HT1080 (cell line): ENCODE measurements at regions not wholly inside any gene's neighbourhood (a gene's known extent, or its start where the extent isn't known, plus 50 kb on each side); places are given as distances from the start of the nearest gene placed in this dataset. TPM values are rescaled to one million over a fixed set of nuclear protein-coding genes. Genes with fewer than 3 reads are reported as not detected.

ENCODE experiments used
- DNase-seq: peaks from one replicate; pipeline ENCODE4 v3.0.0-alpha.2; 2015; ENCODE audit warnings: low read depth
- small RNA-seq: library from RNA; depleted of rRNA; stranded (forward); fragments of <200 nt; gene quantifications from one replicate; pipeline ENCODE3, GENCODE V24; 2014

DNA sequence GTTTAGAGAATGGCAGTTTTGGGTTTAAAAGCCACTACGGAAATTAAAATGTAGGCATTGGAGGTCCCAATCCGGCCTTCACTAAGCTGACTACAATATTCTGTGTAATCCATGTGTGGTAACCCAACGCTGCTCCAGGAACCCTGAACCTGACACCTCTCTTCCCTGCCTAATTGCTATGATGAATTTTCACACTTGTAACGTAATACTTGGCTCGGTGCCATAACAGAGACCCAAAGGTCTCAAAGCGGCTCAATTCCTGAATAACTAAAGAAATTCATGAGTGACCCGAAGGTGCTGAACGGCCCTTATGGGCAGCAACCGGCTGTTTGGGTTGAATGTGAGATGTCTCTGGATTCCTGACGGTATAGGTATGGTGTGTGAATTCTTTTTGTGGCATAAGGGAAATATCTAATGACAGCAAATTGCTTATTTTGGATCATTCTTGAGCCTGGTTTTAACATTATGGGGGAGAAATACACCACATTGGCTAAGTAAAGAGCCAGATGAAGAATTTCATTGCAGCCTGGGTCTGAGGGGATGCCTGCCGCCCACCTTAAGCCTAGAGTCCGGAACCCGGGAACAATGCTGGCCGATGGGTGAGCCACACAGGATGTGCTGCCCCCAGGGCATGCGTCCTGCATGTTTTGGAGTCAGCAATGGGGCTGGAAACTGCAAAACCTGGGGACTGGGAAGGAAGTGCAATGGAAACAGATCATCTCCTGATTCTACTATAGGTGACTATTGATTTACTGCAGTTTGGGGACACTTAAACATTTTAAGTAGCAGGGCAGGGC lies 69.7 kb upstream of the FZD8 start:
- no peak for DNase-seq

DNA sequence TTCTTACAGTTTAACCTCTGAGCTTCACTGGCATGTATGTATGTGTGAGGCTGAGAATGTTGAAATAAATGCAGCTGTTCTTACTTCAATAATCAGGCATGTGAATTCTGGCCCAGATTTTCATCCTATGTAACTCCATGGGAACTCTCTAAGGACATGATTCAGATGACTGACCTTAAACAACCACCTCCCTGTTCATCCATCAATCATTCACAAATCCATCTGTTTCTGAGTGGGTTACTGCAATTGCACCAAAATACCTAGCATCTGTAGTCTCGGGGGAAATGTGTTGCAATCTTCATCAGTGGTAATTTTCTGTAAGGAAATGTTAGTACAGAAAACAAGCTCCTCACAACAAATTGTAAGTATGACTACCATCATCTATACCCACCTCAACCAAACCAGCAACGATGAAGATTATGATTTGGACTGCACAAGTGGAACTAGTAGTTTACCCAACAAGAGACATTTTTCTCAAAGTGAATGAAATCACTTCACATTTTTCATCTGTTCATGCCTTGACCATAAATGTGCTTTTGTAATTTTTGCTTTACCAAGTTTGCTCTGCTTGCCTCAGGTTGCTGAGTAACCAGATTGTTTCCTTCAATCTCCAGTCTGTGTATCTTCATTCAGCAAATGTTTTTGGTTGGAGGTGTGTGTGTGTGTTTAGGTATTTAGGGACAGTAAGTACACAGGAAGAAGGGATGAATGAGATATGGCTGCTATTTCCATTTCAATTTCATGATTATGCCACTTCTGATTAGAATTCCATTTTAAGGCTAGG lies 65.7 kb upstream of the FZD8 start:
- DNase-seq, result no peak

DNA sequence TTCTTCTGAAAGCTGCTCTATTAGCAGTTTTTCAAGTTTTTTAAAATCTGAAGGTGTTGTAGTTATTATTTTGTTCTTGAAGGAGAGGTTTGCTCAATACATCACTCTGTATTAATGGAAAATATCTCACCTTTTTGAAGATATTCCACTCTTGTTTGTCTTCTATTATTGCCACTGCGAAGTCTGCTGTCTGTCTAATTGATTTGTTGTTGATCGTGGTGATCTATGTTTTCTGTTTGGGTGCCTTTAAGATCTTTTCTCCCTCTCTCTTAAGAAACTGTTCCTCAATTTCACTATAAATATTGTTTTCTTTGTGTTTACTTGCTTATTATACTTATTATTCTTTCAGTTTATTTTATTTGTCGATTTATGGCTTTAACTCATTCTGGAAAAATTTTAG lies 64.9 kb upstream of the FZD8 start:
- no peak for DNase-seq

DNA sequence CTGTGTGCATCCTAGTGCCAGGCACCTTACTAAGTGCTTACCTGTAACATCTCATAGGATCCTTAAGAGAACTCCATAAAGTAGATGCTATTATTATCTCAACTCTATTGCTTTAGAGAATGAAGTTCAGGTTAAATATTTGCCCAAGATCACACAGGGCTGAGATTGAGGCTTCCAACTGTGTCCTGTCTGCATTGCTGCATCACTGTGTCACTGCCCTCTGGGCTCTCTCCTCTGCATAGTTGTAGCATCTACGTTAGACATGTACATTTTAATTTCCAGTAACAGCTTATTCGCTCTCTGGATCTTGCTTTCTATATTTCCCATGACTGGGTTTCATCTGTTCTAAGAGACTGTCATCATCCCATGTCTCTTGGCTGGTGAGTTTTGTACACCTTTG lies 63.6 kb upstream of the FZD8 start:
- DNase-seq, result no peak

DNA sequence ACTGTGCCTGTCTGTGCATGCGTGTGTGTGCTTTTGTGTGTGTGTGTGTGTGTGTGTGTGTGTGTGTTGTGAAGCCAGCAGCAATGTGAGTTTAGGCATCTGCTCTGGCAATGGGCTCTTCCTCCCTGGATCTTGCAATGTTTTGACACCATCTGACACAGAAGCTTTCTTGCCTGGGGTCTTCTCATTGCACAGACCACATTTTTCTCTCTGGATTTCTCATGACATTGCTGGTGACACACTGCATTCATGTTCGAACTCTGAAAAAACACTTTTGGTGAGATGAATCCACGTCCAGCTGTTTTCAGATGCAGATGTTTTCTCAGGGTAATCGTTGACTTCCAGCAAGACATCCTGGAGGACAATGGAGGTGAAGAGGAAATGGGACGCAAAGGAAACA lies 63.0 kb upstream of the FZD8 start:
- DNase-seq, result no peak

DNA sequence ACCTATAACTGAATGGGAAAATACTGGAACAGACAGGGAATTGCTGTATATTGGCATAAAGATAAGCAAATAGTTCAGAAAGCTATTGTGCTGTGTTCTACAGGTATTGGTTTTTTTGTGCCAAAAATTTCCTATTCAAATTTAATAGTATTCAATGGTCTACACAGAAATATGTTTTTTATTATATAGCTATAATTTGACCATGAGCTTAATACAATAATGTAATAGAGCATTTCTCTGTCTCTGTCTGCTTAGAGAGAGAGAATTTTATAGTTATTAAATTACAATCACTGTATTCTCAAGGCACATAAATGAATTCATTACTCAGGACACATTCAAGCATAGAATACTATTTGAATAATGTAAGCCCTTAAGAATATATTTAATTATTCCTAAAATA lies 62.3 kb upstream of the FZD8 start:
- DNase-seq, result no peak

DNA sequence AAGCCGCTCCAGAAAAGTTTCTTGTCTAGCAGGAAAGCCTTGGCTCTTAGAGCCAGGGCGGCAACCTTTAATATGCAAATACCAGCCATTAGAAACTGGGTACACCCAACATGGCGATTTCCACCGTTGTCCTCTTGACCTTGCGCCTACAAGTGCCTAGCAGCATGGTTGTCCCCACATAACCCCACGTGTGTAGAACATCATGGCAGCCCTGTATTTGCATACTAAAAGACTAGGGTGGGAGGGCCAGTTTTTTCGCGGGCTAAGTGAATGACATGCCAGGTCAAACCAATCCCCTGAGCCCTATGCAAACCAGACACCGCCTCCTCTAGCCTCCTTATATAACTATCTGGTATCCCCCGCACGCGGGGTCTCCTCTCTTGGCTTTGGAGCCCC lies 58.4 kb upstream of the FZD8 start:
- no peak for DNase-seq

DNA sequence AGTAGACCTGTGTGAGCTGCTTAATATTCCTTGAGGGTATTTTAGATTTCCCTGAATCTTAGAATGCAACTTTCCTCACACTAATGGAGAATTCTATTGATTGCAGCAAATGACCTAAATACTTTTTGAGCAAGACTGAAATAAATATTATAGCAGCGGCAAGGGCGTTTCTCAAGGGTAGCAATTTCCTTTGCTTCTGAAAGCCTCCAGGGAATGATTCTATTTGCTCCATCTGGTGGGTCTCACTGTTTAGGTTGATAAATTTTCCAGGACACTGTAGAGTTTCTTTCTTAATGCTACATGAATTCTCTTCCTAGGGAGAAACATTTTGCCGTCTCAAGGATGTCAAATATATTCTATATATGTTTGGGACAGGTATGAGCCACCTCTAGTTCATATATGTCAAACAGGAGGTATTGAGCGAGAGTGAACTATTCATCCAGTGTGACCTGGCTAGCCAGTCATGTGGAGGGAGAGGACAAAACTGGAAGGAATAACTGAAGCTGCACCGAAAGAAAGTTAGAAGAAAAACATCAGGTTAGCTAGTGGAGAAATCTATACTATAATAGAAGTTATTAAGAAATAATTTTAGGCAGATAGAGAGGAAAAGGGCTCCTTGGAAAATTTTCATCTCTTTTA lies 57.9 kb upstream of the FZD8 start:
- DNase-seq, result no peak

DNA sequence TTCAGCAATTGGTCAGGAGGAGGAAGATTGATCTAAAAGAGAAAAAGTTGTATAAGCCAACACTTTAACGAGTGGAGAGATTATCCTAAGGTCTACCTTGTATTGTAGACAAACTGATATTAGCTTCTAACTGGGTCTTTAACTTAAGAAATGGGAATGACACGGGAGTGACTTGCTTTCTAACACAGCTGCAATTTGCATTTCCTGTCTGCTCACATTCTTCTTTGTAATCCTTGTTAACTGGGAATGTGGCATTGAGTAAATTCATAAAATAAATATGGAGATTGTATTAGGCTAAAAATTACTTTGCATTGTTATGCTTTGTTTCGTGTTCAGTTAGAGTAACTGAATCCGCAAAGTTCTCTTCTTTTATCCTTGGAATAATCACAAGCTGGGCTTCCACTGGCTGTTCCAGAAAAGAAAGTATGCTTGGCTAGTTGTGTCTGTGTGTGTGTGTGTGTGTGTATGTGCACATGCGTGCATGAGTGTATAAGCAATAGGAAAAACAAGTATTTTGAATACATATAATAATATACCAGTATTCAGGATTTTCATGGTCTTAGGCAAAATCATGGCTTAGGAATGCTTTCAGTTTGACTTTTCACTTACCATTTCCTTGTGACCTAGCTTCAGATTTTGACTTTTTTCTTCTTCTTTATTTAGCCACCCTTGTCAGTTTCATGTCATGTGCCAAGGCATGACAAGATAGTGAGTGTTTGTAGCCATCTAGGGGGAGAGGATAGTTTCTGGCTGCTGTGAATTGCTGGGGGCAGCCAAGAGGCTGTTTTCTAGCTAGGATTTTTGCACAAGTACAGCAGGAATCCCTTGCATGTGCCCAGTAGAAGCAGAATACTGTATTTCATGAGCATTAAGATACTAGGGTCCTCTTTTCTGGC lies 54.5 kb upstream of the FZD8 start:
- no peak for DNase-seq

DNA sequence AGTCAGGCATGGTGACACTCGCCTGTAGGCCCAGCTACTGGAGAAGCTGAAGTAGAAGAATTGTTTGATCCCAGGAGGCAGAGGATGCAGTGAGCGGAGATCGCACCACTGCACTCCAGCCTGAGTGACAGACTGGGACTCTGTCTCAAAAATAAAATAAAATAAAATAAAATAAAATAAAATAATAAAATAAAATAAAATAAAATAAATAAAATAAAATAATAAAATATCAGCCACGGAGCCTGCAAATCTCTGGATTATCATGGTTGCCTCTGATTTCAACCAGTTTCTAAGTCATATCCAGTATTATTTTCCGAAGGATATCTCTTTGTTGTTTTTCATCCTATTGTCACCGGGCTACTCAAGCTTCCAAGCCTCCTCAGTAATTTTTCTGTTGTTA lies 51.7 kb upstream of the FZD8 start:
- no peak for DNase-seq

Small RNAs in the stretch of these regions (small RNA-seq; reads per million reads assigned to genes)
- gene RF00019, result not detected
- gene RF00561, result not detected
